ENCODE measurements at regions not wholly inside any gene's neighbourhood (a gene's known extent, or its start where the extent isn't known, plus 50 kb on each side); places are given as distances from the start of the nearest gene placed in this dataset.

DNA sequence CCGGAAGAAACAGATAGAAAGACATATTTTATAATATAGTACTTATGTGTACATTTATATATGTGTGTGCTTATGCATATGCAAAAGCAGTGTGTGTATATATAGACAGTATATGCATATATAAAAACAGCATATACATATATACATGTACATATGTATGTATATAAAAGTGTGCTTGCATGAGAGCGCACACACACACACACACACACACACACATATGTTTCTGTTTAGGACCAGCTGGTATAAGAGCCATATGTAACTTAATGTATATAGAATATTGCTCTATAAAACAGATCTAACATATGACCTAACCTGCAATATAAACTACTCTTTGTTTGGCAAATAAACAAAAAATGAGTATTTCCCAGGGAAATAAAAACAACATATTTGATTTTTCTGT is 65.1 kb upstream of the CDH9 start:
- TF ChIP-seq FOXJ3 (CRISPR knock-in tag; IDR thresholded peaks at IDR 0.05) (no peak), CTCF (IDR thresholded peaks at IDR 0.05) (no peak), RFX5 (IDR thresholded peaks at IDR 0.05; ENCODE audit: low read length) (no peak), EZH2phosphoT487 (IDR thresholded peaks at IDR 0.05; ENCODE audit: borderline replicate concordance, low read depth) (no peak), SIN3A (IDR thresholded peaks at IDR 0.05; ENCODE audit: borderline replicate concordance, low read depth, low read length) (no peak)
- TF ChIP-seq, protein P1, sequence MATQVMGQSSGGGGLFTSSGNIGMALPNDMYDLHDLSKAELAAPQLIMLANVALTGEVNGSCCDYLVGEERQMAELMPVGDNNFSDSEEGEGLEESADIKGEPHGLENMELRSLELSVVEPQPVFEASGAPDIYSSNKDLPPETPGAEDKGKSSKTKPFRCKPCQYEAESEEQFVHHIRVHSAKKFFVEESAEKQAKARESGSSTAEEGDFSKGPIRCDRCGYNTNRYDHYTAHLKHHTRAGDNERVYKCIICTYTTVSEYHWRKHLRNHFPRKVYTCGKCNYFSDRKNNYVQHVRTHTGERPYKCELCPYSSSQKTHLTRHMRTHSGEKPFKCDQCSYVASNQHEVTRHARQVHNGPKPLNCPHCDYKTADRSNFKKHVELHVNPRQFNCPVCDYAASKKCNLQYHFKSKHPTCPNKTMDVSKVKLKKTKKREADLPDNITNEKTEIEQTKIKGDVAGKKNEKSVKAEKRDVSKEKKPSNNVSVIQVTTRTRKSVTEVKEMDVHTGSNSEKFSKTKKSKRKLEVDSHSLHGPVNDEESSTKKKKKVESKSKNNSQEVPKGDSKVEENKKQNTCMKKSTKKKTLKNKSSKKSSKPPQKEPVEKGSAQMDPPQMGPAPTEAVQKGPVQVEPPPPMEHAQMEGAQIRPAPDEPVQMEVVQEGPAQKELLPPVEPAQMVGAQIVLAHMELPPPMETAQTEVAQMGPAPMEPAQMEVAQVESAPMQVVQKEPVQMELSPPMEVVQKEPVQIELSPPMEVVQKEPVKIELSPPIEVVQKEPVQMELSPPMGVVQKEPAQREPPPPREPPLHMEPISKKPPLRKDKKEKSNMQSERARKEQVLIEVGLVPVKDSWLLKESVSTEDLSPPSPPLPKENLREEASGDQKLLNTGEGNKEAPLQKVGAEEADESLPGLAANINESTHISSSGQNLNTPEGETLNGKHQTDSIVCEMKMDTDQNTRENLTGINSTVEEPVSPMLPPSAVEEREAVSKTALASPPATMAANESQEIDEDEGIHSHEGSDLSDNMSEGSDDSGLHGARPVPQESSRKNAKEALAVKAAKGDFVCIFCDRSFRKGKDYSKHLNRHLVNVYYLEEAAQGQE (IDR thresholded peaks at IDR 0.05; ENCODE audit: low read depth, low read length) = no peak

All from SK-N-SH (cell line).